GM20000 (cell line): ENCODE measurements at regions not wholly inside any gene's neighbourhood (a gene's known extent, or its start where the extent isn't known, plus 50 kb on each side); places are given as distances from the start of the nearest gene placed in this dataset.
A peak's percentile ranks its signal among the peaks of the same experiment; 100 is the strongest.

Experiments used
- DNase-seq: peaks from one replicate; pipeline ENCODE4 v3.0.0; 2012; ENCODE audit warnings: low spot score
- TF ChIP-seq, protein P1 (sequence below): IDR thresholded peaks from 2 replicates; pipeline ENCODE4 v1.5.1; 2012; ENCODE audit warnings: mild to moderate bottlenecking, control low read depth; ENCODE audit errors: extremely low read depth, missing control alignments

DNA sequence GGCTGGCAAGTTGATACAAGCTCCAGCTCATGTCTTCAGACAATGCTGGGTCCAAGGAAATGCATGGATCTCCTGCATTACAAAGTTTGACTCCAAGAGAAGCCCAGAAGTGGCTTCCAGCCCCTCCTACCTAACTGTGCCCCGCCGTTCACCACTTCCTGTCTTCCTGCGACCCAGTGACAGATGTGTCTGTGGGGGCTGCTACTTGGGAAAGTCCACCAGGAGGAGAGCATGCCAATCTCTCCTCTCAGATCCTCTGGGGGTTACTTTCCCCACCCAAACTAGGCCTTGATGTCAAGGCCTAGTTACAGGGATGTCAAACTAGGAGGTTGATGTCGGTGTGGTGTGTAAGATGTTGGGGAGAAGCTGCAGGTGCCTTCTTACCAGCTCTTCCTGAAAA lies 133.6 kb upstream of the RASGRP1 start:
- TF ChIP-seq, protein P1, sequence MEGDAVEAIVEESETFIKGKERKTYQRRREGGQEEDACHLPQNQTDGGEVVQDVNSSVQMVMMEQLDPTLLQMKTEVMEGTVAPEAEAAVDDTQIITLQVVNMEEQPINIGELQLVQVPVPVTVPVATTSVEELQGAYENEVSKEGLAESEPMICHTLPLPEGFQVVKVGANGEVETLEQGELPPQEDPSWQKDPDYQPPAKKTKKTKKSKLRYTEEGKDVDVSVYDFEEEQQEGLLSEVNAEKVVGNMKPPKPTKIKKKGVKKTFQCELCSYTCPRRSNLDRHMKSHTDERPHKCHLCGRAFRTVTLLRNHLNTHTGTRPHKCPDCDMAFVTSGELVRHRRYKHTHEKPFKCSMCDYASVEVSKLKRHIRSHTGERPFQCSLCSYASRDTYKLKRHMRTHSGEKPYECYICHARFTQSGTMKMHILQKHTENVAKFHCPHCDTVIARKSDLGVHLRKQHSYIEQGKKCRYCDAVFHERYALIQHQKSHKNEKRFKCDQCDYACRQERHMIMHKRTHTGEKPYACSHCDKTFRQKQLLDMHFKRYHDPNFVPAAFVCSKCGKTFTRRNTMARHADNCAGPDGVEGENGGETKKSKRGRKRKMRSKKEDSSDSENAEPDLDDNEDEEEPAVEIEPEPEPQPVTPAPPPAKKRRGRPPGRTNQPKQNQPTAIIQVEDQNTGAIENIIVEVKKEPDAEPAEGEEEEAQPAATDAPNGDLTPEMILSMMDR, result no peak
- DNase-seq, result no peak

DNA sequence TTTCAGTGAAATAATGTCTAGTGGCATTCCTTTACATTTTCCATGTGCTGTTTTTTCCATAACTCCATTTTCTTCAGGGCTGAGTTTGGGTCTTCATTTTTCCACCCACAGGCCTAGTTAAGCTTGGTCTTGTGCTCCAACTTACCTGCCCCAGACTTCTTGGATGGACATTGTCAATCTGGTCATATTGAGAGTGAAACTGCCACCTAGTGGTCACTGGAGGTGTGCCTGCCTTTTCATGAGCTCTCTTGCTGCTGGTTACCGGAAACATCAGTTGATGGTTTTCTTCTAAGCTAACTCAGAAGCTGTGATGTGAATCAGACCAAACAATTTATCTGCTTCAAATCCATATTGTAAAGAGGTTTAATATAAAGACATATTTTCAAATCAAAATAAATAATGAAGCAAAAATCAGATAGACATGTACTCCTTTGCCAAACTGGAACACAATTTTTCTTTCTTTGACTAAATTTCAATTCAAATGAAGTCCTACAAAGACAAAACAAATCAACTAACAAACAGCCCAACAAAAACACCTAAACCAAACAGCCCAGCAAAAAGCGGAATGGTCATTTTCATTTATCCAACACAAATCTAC lies 135.1 kb upstream of the RASGRP1 start:
- peak; percentile 68 for DNase-seq
- TF ChIP-seq, protein P1, result peak; percentile 88

DNA sequence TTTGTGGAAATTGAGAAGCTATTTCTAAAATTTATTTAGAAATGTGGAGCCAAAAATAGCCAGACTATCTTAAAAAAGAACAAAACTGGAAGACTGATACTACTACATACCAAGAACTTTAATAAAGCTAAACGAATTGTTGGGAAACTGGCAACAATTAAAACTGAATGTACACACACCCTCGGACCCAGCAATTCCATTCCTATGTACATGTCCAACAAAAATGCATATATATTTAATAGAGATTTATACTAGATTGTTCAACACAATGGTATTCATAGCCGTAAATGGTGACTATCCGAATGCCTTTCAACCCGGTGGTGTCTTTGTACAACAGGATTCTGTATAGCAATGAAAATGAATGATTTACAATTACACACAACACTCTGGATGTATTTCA lies 136.5 kb upstream of the RASGRP1 start:
- TF ChIP-seq, protein P1, result no peak
- no peak for DNase-seq

DNA sequence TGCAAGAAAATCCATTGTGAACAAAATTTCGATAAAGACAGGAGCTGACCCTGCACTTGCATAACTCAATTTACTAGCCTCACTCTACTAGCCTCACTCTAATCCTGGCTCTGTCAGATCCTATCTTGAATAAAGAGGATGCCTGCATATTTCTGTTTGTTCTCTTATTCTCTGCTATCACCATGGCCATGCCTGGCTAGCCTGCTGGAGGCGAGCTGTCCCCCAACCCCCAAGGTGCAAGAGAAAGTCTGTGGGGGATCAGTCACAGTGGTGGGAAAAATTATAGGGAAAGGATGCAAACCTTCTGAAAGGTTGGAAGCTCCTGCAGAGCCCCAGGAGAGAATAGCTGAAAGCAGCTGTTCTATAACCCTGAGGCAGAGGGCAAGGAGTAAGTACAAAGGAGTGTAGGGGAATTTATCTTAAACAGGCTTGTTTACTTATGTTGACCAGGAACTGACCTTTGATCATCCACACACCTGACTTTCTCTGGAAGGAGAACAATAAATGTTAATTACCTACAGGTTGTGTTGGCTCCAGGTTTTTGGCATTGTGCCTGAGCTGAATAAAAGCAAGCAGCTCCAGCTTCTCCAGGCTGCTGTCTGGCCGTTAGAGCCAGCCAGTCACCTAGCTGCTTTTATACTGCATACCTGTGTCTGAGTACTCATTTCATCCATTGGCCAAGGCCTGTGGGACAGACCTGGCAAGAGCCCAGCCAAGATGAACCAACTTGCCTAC lies 137.7 kb upstream of the RASGRP1 start:
- TF ChIP-seq, protein P1, result no peak
- no peak for DNase-seq

DNA sequence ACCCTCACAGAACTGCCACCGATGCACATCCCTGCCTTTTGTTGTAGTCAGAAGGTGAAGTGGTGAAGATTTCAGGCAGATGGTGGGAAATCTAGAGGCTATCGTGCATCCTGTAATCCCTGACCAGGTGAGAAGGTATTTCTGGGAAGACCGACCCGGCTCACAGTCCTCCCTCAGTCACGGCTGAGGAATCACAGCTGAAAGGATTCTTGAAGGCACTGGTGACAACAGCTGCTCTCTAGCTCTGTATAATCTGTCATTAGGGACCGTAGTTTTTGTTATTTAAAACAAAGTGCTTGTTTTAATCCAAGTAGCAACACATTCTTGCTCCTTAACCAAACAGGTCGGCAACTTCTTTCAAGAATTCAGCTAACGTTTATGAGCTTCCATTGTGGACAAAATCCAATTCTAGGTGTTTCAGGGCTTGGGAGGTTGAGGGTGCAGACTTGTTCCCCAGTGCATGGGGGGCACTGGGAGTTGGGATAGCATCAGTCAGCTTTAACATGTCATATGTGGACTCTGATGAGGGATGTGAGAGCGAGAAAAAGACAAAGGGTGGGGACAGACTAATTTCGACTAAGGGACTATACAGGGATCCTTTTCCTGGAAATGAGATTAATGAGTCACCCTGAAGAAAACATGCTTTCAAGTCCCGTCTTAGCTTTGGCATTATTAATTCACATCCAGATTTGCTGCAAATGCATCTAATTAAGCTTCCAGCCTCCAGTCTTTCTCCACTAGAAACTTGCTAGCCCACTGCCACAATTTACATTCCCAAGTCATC lies 141.0 kb upstream of the RASGRP1 start:
- TF ChIP-seq, protein P1, result no peak
- no peak for DNase-seq

GRCh38 chr15:38706956-38707355 lies 142.3 kb upstream of the RASGRP1 start:
- DNase-seq, result no peak
- TF ChIP-seq, protein P1, result no peak
